Upper lobe of right lung (tissue), 1 donor: ENCODE measurements at regions not wholly inside any gene's neighbourhood (a gene's known extent, or its start where the extent isn't known, plus 50 kb on each side); places are given as distances from the start of the nearest gene placed in this dataset.

Experiments
- ATAC-seq: fragments of 200-7000 bp; cut with Tn5 transposase; one replicate; pipeline ENCODE4 v1.9.1; 2020; ENCODE audit warnings: mild to moderate bottlenecking, moderate library complexity
- DNase-seq: peaks from one replicate; pipeline ENCODE4 v3.0.0-alpha.2; 2020
- H3K27ac ChIP-seq: fragments of 200-600 bp; one replicate; pipeline ENCODE4 v1.8.0; 2022
- H3K27me3 ChIP-seq: fragments of 200-600 bp; one replicate; pipeline ENCODE4 v1.8.0; 2022; ENCODE audit warnings: mild to moderate bottlenecking
- H3K36me3 ChIP-seq: fragments of 200-600 bp; one replicate; pipeline ENCODE4 v1.8.0; 2022
- H3K4me1 ChIP-seq: fragments of 200-600 bp; one replicate; pipeline ENCODE4 v1.8.0; 2022
- H3K4me3 ChIP-seq: fragments of 200-600 bp; one replicate; pipeline ENCODE4 v1.8.0; 2022; ENCODE audit warnings: mild to moderate bottlenecking
- H3K9me3 ChIP-seq: fragments of 200-600 bp; one replicate; pipeline ENCODE4 v1.8.0; 2022
- intact Hi-C: fragments of 100-400 bp; cut with DNase I; formaldehyde crosslinking; loops from one replicate; pipeline ENCODE4 v1.11.0; 2022
- TF ChIP-seq, protein P1 (sequence below): fragments of 200-600 bp; IDR thresholded peaks from one replicate; pipeline ENCODE4 v1.8.0; 2022; ENCODE audit warnings: antibody characterized with exemption
- donor health status: DM: no; HTN: yes; CAD: no; lungs with severe emphysema.

- DNase-seq (no peak), ATAC-seq (no peak)
- H3K36me3 ChIP-seq, result no peaks in the 10 kb centered on the region
- intact Hi-C loops, result no loop called here
- no peaks in the 10 kb centered on the region for H3K9me3 ChIP-seq
- H3K27ac ChIP-seq, result no peak overlapping the region
- no peaks in the 10 kb centered on the region for H3K27me3 ChIP-seq
- no peak overlapping the region for H3K4me3 ChIP-seq
- TF ChIP-seq, protein P1, sequence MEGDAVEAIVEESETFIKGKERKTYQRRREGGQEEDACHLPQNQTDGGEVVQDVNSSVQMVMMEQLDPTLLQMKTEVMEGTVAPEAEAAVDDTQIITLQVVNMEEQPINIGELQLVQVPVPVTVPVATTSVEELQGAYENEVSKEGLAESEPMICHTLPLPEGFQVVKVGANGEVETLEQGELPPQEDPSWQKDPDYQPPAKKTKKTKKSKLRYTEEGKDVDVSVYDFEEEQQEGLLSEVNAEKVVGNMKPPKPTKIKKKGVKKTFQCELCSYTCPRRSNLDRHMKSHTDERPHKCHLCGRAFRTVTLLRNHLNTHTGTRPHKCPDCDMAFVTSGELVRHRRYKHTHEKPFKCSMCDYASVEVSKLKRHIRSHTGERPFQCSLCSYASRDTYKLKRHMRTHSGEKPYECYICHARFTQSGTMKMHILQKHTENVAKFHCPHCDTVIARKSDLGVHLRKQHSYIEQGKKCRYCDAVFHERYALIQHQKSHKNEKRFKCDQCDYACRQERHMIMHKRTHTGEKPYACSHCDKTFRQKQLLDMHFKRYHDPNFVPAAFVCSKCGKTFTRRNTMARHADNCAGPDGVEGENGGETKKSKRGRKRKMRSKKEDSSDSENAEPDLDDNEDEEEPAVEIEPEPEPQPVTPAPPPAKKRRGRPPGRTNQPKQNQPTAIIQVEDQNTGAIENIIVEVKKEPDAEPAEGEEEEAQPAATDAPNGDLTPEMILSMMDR, result no peak
- H3K4me1 ChIP-seq, result no peaks in the 10 kb centered on the region
Observed at GRCh38 chr18:47391665-47392064, 140.2 kb upstream of the SKOR2 start.

DNA sequence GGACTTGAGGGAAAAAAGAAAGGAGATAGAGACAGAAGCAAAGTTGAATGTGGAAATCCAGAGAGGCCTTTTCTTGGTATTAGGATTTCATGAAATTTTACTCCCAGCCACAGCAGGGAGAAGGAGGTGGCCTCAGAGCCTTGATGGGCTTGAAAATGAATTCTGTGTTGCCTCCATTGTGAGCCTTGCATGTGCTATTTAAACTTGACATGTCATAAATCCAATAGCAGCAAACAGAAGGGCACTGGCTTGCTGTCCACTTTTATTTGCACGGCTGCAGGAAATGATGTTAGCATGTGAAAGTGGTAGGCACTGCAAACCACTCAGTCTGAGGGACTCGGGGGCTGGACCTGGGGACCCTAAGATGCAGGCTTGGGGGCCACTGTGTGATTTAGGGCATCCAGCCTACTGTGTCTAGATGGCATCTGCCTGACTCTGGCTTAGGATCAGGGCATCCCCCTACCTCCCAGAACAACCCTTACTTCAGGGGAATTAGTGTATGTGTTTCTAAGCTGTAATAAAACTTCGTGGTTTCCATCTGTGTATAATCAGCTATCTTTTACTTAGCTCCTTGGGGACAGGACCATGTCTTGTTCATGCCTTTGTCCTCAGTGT lies 139.1 kb upstream of the SKOR2 start:
- Histone ChIP-seq H3K4me1 (no peaks in the 10 kb centered on the region), H3K36me3 (no peaks in the 10 kb centered on the region), H3K9me3 (no peaks in the 10 kb centered on the region), H3K27me3 (no peaks in the 10 kb centered on the region), H3K4me3 (no peak overlapping the region), H3K27ac (no peak overlapping the region)
- ATAC-seq, result no peak
- no peak for DNase-seq
- intact Hi-C loops, result no loop called here
- TF ChIP-seq, protein P1, result no peak

GRCh38 chr18:47389210-47389609 lies 137.8 kb upstream of the SKOR2 start:
- H3K4me3 ChIP-seq, result no peak overlapping the region
- DNase-seq (no peak), ATAC-seq (no peak)

GRCh38 chr18:47387864-47388263 lies 136.4 kb upstream of the SKOR2 start:
- H3K27ac ChIP-seq, result no peak overlapping the region
- TF ChIP-seq, protein P1, result no peak
- DNase-seq (no peak), ATAC-seq (no peak)
- H3K4me3 ChIP-seq, result no peak overlapping the region
- intact Hi-C loops, result no loop called here
- no peaks in the 10 kb centered on the region for H3K27me3 ChIP-seq
- H3K36me3 ChIP-seq, result no peaks in the 10 kb centered on the region
- H3K9me3 ChIP-seq, result no peaks in the 10 kb centered on the region
- H3K4me1 ChIP-seq, result no peaks in the 10 kb centered on the region

More at GRCh38 chr18:47389210-47389609, 137.8 kb upstream of the SKOR2 start:
- Histone ChIP-seq H3K27me3 (no peaks in the 10 kb centered on the region), H3K4me1 (no peaks in the 10 kb centered on the region), H3K27ac (no peak overlapping the region), H3K9me3 (no peaks in the 10 kb centered on the region), H3K36me3 (no peaks in the 10 kb centered on the region)
- intact Hi-C loops, result no loop called here
- TF ChIP-seq, protein P1, result no peak

- H3K27me3 ChIP-seq, result no peaks in the 10 kb centered on the region
- no peaks in the 10 kb centered on the region for H3K36me3 ChIP-seq
- no peak overlapping the region for H3K4me3 ChIP-seq
- no peak for ATAC-seq
- H3K9me3 ChIP-seq, result no peaks in the 10 kb centered on the region
- intact Hi-C loops, result no loop called here
- TF ChIP-seq, protein P1, result no peak
- no peak overlapping the region for H3K27ac ChIP-seq
- H3K4me1 ChIP-seq, result no peaks in the 10 kb centered on the region
- no peak for DNase-seq
Observed at GRCh38 chr18:47383729-47384128, 132.3 kb upstream of the SKOR2 start.

GRCh38 chr18:47381975-47382570 lies 130.6 kb upstream of the SKOR2 start:
- Histone ChIP-seq H3K27ac (no peak overlapping the region), H3K4me3 (no peak overlapping the region), H3K27me3 (no peaks in the 10 kb centered on the region), H3K36me3 (no peaks in the 10 kb centered on the region), H3K4me1 (no peaks in the 10 kb centered on the region), H3K9me3 (no peaks in the 10 kb centered on the region)
- no peak for DNase-seq
- TF ChIP-seq, protein P1, result no peak
- intact Hi-C loops, result no loop called here
- no peak for ATAC-seq
